ENCODE measurements at regions not wholly inside any gene's neighbourhood (a gene's known extent, or its start where the extent isn't known, plus 50 kb on each side); places are given as distances from the start of the nearest gene placed in this dataset.
"Not testable (repeated sequence)": the region's sequence is repeated elsewhere in the genome, so short reads cannot be mapped to it uniquely, and the experiment has no call there.

- DNase-seq: no peak
These were observed 159.4 kb upstream of the MEOX2 start for GRCh38 chr7:15845868-15846267.

- no peak for DNase-seq
These were observed 159.0 kb upstream of the MEOX2 start for GRCh38 chr7:15845461-15845860.

DNA sequence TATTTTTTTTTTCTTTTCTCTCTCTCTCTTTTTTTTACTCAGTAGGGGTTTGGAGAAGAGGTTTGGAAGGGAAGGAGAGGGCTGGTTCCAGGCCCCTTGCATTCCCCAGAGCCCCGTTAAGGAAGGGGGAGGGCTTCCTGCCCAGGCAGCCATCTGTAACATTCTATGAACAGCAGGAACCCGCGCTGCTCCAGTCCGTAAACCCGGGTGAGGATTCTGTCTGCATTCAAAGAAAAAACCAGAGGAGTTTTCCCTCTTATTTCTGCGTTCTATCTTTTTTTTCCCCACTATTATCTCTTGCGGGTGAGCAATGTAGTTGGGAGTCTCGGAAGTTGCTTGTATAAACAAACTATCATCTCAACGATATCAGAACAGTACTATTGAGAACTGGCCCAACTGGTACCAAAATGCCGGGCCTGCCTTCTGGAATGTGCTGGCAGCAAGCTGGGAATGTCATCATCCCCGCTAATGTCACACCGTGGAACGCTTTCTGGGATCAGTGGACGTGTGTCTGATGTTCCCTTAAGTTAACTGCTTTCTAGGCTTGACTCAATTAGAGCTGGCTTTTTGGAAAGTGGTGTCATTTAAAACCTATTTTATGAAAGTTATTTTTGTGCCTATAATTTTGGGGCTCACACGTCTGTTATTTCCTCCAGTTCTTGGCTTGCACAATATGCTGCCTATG, 153.1 kb upstream of the MEOX2 start:
- peak; percentile 50 for DNase-seq

- no peak for DNase-seq
These were observed 151.8 kb upstream of the MEOX2 start for GRCh38 chr7:15838265-15838664.

DNA sequence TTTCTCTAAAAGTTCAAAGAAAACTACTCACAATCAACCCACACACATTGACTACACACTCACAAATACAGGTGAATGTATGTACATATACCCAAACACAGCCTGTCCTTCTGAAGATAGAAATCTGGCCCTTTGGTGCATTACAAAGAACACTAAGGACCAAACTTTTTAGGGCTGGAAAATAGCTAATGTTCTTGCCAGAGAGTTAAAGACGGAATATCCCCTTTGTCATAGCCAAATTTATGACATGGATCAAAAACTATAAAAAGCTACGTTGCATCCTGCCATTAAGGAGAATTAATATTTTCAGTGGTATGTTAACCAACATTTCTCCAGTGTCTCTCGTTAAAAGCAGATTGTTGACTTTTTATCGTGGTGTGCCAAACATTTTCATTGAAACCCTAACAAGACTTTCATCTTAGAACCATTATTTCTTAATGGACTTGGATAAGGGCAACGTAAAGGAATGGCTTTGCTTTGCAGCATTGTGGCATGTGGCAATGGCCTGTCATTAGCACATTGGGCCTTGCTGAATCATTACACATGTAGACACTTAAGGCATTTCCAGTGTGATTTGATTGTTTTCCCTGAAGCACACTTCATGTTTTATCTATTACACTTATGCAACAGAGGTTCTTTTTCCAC, 150.9 kb upstream of the MEOX2 start:
- no peak for DNase-seq

- DNase-seq: no peak
These were observed 150.2 kb upstream of the MEOX2 start for GRCh38 chr7:15836651-15837050.

DNA sequence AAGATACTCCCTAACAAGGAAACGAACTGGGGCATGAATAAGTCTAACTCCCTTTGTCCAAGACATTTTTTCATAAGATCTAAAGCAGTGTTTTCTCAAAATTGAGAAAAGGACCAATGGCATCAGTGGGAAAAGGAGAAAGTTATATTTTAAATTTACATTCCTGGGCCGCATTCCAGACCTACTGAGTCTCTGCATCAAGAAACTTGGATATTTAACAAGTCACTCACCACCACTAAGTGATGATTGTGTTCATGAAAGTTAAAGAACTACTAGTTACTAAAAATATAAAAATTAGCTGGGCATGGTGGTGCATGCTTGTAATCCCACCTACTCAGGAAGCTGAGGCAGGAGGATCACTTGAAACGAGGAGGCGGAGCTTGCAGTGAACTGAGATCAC, 149.6 kb upstream of the MEOX2 start:
- peak; percentile 32 for DNase-seq

DNA sequence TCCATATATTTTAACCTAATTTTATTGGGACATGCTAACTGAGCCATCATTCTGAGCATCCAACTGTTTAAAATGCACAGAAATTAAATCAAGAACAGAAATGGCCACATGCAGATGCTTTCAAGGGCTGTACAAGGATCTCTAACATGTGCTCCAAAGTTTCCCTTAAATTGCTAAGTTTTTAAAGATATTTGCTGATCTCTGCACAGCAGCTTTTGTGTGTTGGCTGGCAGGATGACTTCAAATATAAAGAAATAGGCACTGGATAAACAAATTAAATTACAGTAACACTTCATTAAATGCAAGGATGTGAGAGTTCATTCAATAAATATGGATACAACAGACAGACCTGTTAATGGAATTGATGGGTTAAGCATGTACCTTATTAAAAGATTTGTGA, 148.0 kb upstream of the MEOX2 start:
- DNase-seq: no peak

DNA sequence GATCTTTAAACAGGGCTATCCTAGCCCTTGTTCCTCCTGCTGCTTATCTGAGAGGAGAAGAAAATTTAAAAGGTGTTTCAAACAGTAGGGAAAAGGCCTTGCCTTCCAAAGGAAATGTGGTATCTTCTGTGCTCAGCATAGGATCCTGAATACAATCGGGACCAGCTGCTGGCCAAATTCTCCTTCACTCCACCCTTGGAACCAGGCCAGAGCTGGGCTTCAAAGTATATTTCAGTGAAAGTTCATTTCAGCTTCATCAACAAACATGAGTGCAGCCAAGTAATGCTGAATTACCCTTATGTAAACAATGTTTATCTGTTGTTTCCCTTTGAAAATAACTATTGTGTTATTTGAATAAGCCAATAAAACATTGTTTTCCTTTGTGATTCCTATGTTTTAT, 146.5 kb upstream of the MEOX2 start:
- DNase-seq: no peak

DNA sequence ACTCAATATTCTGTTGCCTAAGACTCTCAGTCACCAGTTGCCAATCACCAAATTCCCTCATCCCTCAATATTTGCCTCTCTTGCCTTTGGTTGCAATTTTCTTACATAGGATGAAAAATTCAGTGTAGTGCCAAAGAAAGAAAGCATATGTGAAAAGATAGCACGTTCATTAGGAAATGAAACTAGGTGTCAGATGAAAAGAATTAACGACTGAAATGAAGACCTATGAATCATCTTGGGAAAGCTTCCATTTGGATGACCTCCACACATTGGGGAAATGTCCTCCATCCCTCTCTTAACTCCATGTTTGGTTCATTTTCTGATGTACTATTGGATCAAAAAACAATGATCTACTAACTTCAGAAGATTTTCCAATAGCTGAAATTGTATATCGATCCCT, 145.1 kb upstream of the MEOX2 start:
- DNase-seq: no peak

DNA sequence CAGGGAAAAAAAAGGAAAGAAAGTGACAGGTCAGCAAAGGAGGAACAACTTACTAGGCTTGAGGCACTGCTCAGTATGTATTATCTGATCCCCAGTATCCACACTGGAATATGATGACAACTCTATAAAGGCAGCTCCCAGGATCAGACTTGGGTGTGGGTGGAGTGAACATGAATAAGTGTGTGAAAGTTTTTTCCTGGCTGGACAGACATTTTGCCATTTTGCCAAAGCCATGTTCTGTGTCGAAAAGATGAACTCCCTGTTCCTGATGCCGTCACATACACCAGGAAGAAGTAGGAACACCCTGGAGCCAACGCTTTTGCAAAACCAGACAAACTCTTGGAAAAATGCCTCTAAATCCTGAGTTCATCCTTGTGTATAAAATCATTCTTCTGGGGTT, 143.2 kb upstream of the MEOX2 start:
- DNase-seq: no peak

GRCh38 chr7:15828881-15829280, 142.4 kb upstream of the MEOX2 start:
- no peak for DNase-seq

- peak; percentile 34 for DNase-seq
These were observed 135.3 kb upstream of the MEOX2 start for GRCh38 chr7:15821484-15822427.

DNA sequence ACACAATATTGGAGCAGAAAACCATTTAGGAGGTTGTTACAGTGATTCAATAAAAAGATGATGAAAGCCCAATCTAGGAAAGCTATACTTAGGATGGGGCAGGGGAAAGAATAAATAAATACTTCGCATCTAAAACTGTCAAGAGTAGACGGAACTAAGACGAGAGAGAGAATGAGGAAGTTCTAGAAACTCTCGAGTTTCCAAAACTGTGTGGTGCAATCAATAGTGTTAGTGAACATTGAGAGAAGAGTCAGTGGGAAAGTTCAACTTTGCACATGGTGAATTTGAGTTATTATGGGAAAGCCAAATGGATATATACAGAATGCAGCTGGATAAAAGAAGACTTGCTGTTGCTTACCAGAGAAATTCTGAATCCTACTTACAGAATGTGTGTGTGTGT, 133.8 kb upstream of the MEOX2 start:
- no peak for DNase-seq

DNA sequence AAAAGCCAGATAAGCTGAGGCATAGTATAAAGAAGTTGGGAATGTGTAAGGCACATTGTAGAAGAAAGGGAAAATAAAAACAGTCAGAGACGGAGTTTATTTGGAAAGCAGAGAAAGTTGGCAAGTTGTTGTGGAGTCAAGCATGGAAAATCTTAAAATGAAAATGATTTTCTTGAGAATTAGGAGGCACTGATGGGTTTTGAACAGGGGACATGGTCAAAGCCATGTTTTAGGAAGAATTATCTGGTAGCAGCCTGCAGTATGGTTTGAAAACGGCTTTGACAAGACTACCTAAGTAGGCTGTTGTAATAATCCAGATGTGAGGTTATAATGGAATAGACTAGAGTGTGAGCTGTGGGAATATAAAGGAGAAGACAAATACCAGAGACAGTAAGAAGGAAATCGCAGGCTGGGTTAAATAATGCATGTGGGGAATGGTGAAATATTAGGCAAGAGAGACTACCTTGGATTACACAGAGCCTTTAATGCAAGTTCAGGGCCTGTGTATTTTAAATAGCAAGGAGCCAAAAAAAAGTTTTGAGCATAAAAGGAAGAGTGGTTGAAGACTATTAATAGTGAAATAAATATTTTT, 130.4 kb upstream of the MEOX2 start:
- no peak for DNase-seq

DNA sequence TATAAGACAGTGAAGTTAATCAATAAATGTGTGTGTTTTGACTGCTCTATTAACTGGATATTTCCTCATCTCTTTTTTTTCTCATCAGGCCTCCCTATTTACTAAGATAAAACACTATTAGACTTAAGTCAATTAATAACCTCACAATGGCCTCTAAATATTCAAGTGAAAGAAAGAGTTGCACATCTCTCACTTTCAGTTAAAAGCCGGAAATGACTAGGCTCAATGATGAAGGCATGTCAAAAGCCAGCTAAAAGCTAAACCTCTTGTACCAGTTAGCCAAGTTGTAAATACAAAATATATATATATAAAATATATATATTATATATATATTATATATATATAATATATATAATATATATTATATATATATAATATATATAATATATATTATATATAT, 127.0 kb upstream of the MEOX2 start:
- DNase-seq: no peak

DNA sequence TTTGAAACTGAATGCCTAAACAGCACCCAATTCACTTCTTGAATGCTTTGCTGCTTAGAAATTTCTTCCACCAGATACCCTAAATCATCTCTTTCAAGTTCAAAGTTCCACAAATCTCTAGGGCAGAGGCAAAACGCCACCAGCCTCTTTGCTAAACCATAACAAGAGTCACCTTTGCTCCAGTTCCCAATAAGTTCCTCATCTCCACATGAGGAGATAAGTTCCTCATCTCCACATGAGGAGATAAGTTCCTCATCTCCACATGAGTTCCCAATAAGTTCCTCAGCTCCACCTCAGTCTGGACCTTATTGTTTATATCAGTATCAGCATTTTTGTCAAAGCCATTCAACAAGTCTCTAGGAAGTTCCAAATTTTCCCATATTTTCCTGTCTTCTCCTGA, 123.9 kb upstream of the MEOX2 start:
- not testable (repeated sequence) for DNase-seq

- DNase-seq: not testable (repeated sequence)
These were observed 123.5 kb upstream of the MEOX2 start for GRCh38 chr7:15809936-15810335.

DNA sequence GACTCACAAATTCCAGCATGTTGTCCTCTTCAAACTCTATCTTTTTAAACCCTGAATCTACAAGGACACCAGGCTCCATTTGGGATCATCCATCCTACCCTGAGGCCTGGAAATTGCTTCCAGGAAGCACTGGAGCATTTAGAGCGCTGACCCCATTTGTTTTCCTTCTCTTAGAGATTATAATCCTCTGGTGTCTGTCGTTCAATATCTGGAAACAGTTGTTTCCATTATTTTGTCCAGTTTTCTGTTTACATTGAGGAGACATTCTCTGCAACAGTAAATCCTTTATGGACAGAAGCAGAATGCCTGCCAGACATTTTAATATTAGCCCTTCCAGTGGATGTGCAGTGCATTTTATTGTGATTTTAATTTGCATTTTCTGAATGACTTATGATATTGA, 119.4 kb upstream of the MEOX2 start:
- no peak for DNase-seq

DNA sequence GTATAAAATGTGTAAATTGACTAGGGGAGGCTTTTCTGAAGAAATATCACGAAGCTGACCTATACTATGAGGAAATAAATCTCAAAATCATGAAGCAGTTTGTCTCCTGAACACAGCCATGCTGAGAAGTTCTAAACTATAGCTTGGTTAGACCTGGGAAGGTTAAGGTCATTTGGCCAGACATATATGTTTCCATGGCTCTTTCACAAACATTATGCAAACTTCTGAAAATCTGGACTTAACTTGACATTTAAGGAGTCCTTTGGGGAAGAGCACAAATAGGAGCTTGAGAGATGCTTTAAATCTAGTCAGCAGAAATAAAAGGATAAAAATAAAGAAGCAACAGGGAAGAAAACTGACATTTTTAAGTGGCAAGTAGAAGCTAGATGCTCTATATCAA, 115.9 kb upstream of the MEOX2 start:
- DNase-seq: no peak

GRCh38 chr7:15801551-15801950, 115.1 kb upstream of the MEOX2 start:
- DNase-seq: peak; percentile 66

GRCh38 chr7:15801041-15801440, 114.6 kb upstream of the MEOX2 start:
- DNase-seq: peak; percentile 12

DNA sequence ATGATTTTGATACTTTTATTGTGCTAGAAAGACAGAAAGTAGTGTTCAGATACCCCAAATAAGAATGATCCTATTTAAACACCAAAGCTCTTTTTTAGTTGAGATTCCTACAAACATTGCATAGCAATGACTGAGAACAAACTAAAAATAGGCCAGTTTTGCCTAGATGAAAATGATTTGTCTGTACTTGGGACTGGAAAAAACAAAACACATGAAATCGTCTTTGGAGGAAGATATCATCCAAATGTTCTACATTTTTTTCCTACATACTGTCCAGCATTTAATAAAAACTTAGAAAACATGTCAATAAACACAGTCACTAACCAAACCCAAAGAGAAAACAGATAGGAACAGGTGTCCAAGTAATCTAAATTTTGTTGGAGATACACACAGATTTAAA, 111.6 kb upstream of the MEOX2 start:
- DNase-seq: no peak
